Esophagus mucosa (tissue), 1 donor: ENCODE measurements at regions not wholly inside any gene's neighbourhood (a gene's known extent, or its start where the extent isn't known, plus 50 kb on each side); places are given as distances from the start of the nearest gene placed in this dataset.
"Not testable (repeated sequence)": the region's sequence is repeated elsewhere in the genome, so short reads cannot be mapped to it uniquely, and the experiment has no call there.

Experiments used
- ATAC-seq: fragments of 200-7000 bp; cut with Tn5 transposase; one replicate; pipeline ENCODE4 v1.9.1; 2020
- donor health status: DM: yes; HTN: yes; CAD: no.

GRCh38 chr13:21917086-21918015 is 246.5 kb downstream of the FGF9 start:
- ATAC-seq: no peak

DNA sequence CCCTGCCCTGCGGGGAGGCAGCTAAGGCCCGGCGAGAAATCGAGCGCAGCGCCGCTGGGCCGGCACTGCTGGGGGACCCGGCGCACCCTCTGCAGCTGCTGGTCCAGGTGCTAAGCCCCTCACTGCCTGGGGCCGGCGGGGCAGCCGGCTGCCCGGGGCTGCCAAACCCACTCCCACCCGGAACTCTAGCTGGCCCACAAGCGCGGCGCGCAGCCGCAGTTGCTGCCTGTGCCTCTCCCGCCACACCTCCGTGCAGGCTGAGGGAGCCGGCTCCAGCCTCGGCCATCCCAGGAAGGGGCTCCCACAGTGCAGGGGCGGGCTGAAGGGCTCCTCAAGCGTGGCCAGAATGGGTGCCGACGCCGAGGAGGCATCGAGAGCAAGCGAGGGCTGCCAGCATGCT is 249.9 kb downstream of the FGF9 start:
- not testable (repeated sequence) for ATAC-seq

GRCh38 chr13:21924958-21925357 is 254.1 kb downstream of the FGF9 start:
- no peak for ATAC-seq

- no peak for ATAC-seq
These were observed 254.8 kb downstream of the FGF9 start for GRCh38 chr13:21925720-21926119.

- no peak for ATAC-seq
These were observed 258.5 kb downstream of the FGF9 start for GRCh38 chr13:21929400-21929799.

- no peak for ATAC-seq
These were observed 259.7 kb downstream of the FGF9 start for GRCh38 chr13:21930536-21930935.

DNA sequence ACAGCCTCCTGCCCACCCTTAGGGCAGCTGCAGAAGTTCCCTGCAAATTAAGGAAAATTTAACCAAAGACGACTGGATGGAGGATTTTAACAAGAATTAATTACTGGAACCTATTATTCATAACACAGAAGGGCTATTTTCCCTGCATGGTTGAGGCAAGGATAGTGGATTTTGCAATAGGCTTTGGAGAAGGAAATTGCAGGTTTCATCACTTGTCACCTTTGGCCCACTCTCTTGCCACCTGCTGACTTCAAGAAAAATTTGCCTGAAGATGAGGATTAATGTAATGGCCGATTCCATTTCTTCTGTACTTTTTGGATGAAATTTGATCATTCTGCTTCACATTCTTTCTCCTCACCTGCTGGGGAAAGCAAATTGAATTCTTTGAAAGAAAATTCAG is 261.7 kb downstream of the FGF9 start:
- ATAC-seq: no peak

GRCh38 chr13:21932996-21933395 is 262.1 kb downstream of the FGF9 start:
- no peak for ATAC-seq

DNA sequence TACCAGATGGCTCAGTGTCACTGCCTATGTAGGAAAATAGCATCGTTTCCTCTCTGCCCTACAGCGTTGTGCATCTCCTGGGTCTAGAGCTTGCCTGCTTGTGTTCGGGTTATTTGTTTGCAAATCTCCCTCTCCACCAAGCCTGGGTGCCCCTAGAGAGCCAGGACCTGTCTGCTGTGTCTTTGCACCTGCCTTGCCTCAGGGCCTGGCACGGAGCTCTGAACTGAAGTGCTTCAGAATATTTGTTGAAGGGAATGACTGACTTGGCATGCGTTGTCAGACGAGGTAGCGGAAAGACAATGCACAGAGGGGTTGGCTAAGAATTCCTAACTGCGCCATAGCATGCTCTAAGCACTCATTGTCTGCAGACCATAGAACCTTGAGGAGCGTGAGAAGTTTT is 263.4 kb downstream of the FGF9 start:
- ATAC-seq: no peak

DNA sequence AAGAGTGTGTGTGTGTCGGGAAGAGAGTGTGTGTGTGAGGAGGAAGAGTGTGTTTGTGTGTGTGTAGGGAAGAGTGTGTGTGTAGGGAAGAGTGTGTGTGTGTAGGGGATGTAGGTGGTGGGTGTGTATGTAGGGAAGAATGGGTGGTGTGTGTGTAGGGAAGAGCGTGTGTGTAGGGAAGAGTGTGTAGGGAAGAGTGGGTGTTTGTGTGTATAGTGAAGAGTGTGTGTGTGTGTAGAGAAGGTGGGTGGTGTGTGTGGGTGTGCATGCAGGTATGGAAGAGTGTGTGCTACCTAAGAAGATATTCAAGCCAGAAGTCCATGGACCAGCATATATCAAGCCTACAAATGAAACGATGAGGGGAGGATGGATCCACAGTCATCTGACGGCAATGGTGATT is 265.8 kb downstream of the FGF9 start:
- ATAC-seq: no peak

DNA sequence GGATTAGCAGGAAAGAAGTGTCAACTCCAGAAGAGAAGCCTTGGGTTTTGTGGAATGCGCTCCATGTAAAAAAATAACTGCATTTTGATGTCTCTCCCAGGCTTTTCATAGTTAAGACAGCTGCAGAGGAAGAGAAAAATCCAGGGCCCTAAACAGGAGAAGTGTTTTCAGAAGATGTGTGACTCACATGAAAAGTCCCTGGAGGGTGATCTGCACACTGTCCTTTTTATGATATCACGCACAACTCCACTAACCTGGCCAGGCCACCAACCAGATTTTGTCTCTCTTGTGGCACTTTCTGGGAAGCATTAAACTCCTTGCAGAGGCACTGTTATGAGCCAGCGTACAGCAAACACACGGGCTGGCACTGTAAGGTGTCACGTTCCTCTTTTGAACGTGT is 267.3 kb downstream of the FGF9 start:
- no peak for ATAC-seq

GRCh38 chr13:21938636-21939035 is 267.8 kb downstream of the FGF9 start:
- ATAC-seq: no peak

DNA sequence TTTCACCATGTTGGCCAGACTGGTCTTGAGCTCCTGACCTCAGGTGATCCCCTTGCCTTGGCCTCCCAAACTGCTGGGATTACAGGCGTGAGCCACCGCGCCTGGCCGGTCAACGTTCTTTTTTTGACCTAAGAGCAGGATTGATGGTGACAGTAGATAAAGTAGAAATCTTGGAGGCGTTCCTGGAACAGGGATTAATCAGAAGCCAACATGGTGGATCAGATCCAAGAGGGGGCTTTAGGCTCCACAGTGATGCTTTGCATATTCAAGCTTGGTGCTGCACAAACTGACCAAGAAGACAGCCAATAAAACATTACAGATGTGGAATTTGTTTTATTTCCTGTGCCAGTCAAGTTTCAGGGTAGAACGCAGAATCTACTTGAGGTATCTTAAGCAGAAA is 271.2 kb downstream of the FGF9 start:
- no peak for ATAC-seq

GRCh38 chr13:21944610-21945009 is 273.7 kb downstream of the FGF9 start:
- ATAC-seq: no peak

DNA sequence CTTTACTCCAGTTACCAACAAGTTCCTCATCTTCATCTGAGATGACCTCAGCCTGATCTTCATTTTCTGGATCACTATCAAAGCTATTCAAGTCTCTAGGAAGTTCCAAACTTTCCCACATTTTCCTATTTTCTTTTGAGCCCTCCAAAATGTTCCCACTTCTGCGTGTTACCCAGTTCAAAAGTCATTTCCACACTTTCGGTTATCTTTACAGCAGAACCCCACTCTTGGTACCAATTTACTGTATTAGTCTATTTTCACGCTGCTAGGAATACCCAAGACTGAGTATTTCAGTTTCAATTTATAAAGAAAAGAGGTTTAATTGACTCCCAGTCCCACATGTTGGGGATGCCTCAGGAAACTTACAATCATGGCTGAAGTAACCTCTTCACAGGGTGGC is 274.3 kb downstream of the FGF9 start:
- ATAC-seq: no peak

DNA sequence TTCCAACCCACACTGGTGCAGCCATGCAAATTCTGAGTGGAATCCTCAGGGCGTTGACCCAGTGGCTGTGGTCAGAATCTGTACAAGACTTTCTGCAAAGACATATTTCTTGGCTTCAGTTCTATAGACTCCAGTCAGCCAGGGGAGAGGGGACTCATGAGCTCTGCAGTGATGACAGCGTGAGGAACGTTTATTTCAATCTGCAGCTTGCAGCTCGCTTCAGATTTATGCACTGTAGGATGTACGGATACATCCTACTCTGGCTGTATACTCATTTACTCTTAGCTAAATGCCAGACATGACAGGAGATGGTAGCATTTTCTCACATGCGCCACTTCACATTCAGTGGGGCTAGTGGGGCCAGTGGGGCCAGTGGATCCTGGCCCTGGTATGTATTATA is 276.1 kb downstream of the FGF9 start:
- no peak for ATAC-seq

- no peak for ATAC-seq
These were observed 278.0 kb downstream of the FGF9 start for GRCh38 chr13:21948769-21949474.

DNA sequence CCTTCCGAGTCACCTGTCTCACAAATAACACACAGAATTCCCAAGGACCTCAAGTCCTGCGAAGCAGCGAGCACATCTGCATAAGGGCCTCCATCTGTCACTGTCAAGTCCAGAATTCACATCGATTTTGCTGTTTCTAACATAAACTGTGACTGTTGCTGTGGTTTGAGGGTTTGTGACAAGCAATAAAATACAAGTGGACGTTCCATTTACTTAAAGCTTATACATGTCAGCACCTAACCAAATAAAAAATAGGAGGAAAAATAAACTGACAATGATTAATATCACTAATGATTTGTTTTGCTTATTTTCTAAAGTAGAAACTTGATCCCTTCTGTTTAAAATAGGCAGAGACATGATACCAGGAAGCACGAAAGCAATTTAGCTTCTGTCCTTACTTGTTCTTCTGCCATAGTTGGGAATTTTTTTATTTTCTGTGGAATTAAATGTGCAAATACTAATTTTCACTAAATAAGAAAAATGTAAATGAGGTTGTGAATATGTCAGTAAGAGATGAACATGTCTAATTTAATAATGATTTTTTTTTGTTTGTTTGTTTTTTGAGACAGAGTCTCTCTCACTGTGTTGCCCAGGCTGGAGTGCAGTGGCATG is 279.1 kb downstream of the FGF9 start:
- ATAC-seq: no peak

DNA sequence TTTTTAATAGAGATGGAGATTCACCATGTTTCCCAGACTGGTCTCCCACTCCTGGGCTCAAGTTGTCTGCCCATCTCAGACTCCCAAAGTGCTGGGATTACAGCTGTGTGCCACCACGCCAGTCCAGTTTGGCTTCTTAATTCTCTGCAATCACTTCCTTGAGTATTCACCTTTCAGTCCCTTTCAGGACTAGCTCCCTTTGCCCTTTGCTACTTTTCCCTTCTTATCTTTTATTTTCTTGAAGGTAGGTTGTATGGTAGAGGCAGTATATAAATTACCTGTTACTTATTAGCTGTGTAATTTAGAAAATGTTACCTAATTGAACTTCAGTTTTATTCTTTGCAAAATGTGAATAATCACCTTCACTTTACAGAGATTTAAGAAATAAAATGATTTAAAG is 285.8 kb downstream of the FGF9 start:
- no peak for ATAC-seq

- no peak for ATAC-seq
These were observed 287.0 kb downstream of the FGF9 start for GRCh38 chr13:21957833-21958232.

GRCh38 chr13:21960108-21960507 is 289.2 kb downstream of the FGF9 start:
- ATAC-seq: no peak

DNA sequence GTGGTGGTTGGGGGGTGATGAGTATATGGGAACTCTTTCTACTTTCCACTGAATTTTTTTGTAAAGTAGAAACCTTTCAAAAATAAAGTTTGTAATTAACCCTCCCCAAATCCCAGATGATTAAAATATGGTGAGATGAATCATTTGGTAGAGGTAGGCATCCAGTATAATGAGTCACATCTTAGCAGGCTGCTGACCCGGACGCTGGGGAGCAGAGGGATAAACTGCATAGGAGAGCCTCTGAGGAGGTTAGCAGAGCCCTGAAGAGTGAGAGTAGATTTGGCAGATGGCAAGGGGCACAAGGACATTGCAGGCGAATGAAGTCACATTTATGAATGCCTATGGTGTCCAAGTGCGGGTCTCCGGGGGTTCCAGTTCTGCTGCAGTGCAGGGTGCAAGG is 293.8 kb downstream of the FGF9 start:
- no peak for ATAC-seq

GRCh38 chr13:21965095-21965494 is 294.2 kb downstream of the FGF9 start:
- no peak for ATAC-seq

- ATAC-seq: no peak
These were observed 295.1 kb downstream of the FGF9 start for GRCh38 chr13:21966014-21966413.
